ENCODE measurements at regions not wholly inside any gene's neighbourhood (a gene's known extent, or its start where the extent isn't known, plus 50 kb on each side); places are given as distances from the start of the nearest gene placed in this dataset.

DNA sequence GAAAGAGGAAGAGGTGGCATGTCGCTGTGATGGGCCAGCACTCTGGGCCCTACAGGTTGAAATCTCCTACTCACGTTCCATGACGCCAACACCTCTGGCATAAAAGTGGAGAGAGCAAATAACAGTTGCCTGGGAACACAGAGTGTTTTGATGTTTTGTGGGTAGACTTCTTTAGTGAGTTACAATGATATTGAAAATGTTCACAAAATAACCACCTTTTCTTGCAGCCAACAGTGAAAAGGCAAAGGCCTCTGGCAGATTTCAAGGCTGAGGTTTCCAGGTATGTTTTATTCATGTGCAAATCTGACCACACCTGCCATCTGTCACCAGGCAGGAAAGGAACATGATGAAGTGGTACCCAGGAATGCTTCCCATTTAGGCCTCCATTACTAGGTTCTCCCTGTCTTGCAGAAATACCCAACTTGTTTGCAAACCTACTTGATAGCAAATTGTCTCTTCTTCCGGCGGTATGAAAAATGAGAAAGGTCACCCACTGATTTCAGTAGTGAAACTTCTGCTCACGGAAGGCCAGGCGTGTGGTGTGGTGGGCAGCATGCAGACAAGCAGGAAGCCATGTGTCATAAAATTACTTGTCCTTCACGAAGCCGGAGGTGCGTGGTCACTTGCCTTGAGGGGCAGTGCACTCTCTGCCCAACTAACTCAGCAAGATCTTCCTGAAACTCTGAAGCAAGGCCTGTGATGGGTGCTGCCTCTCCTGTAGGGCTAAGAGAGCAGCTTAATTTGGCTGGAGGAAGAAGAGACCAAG is 299.1 kb upstream of the PRDM1 start:
- no peak for DNase-seq

DNA sequence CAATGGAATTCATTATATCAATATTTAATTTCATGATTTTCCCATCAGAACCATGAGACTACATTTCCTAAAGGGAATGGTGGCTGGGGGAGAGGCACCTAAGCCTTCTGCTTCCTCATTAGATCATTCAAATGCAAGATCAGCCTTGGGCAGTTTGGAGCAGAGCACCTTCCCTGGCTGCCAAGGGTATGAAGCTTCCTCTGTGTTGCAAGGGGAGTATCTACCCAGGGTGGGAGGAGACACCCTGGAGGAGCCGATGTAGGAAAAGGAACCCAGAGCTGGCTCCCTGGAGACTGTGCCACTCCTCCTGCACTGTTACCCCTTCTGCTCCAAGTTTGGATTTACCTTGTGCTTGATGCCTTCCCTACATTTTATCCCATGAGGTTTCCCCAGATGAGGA is 299.7 kb upstream of the PRDM1 start:
- DNase-seq, result no peak

GRCh38 chr6:105785066-105785811 is 300.9 kb upstream of the PRDM1 start:
- DNase-seq, result no peak

GRCh38 chr6:105784179-105784578 is 302.0 kb upstream of the PRDM1 start:
- DNase-seq, result no peak

DNA sequence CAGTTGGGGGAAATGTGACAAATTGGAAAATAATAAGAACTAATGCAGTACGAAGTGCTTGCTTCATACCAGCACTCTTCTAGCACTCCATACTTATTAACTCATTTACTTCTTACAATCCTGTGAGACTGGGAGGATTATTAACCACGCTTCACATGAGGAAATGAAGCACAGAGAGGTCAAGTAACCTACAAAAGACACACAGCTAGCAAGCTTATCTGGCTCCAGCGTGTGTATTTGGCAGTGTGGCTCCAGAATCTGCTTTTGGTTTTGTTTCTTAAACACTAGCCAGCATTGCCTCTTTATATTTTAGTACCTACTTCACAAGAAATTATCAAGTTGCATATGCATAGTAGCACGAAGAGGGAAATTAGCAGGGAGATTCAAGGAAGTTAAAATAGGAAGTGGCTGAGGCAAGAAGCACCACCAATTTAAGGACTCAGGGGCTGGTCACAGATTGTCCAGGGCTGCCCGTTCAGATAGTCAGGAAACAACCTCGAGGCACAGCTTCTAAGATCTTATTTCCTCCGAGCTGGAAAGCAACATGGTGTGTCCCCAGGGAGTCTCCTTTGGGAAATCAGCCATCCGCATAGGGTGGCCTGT is 302.7 kb upstream of the PRDM1 start:
- no peak for DNase-seq

GRCh38 chr6:105781915-105782314 is 304.2 kb upstream of the PRDM1 start:
- no peak for DNase-seq

DNA sequence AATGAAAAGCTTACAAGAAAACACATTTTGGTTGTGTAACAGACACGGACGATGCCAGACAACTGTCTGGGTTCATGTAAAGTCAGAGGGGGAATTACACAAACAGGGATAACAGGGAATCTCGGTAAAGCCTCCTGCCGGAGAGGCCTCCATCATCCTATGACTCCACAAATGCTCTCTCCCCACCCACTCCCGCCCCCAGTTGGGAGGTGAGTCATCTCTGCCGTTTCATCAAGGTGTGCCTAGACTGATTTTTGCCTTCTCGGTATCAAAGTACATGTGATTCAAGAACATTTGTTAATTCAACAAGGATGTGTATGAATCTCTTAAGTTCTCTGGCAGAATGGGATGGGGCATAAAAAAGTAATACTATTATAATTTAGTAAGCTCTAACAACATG is 304.9 kb upstream of the PRDM1 start:
- DNase-seq, result no peak

DNA sequence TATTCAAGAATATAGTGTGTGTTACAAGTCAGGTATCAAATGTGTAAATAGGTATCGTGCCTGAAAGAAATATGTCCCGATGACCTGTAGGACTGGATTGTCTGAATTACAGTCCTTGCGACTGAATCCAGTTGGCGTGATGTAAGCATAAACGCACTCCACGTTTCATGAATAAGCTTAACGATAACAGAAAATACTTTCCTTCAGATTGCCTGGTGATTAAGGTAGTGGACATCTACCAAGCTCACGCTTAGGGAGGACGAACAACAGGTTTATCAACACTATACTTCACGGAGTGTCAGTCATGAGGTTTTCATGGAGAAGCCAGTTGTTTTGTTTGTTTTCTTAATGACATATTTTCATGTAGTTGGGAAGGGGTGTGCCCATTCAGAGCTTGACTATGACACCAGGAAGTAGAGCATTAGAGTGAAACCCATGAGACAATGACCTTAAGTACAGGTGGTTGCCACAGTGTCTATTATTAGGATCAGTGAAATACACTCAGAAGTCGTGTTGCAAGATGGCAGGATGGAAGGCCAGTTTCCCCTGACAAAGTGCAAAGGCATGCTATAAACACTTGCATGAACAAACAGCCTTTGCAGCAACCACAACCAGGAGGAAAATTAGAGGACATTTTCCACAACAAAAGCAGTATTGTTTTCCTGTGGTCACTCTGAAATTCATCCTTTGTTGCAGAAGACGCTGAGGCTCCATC is 305.8 kb upstream of the PRDM1 start:
- no peak for DNase-seq

DNA sequence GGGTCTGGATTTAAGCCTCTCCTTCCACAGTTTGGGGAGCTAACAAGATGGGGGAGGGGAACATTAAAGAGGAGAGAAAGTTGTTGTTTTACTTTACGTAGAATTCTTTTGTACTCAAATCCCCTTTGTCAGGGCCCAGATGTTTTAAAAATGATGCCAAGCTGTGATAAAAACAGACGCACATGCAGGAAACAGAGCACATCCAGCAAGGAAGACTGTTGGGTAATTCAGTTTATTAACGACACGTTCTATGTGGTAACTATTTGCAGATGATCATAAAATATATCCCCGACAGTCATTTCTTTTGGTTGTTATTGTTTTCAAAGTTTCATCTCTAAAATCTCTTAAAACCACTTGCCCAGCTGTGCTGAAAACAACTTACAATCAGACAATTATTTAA is 307.0 kb upstream of the PRDM1 start:
- no peak for DNase-seq

DNA sequence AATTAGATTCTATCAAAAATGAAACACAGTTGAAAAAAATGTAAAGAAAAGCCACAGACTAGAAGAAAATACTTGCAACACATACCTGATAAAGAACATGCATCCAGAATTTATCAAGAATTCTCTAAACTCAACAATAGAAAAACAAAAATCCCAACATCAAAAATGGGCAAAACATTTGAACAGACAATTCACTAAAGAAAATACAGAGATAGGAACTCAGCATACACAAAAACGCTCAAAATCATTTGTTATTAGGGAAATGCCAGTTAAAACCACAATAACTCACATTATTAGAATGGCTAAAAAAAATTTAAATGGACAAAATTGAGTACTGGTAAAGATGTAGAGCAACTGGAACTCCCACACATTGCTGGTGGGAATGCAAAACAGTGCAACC is 311.0 kb upstream of the PRDM1 start:
- no peak for DNase-seq

GRCh38 chr6:105774247-105774646 is 311.9 kb upstream of the PRDM1 start:
- no peak for DNase-seq

DNA sequence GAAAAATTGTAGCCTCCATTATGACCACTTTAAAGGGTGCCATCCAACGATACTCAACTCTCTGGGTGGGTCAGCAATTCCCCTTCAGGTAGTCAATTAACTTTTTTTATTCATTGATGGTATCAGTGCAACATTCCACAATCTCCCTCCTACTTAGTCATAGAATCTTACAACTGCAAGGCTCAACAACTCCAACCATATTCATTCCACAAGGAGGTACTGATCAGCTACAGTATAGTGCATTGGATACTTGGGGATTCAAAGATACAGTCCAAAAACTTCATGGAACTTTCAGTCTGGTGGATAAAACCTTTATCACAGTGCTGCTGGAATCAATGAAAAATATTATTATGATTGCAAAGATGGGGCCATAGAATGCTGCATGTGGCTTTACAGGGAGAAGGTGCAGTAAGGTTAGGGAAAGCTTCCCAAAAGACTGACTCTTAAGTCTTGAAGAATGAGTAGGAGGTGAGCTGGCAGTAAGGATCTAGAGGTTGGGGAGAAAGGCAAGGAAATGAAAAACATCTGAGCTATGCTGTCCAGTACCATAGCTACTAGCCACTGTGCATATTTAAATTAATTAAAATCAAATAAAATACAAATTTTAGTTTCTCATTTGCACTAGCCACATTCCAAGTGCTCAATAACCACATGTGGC is 314.7 kb upstream of the PRDM1 start:
- no peak for DNase-seq

DNA sequence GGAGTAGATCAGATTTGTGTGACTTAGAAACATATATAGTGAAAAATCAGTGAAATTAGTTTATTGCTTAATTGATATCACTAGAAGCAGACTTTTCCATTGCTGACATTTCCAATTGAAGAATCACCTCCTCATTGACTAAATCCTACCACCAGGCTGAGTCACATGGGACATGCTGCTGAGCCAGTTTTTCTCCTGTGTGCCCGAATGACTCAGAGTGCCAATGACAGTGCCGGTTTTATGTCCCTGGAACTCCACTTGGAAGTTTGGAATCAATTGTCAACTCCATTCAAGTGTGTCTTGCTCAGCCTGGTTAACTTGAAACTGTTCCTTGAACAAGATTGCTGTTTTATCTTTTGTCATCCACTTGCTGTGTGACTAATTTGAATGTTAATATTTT is 316.1 kb upstream of the PRDM1 start:
- DNase-seq, result no peak

GRCh38 chr6:105769197-105769596 is 316.9 kb upstream of the PRDM1 start:
- no peak for DNase-seq

GRCh38 chr6:105767541-105767940 is 318.6 kb upstream of the PRDM1 start:
- DNase-seq, result no peak

- no peak for DNase-seq
Observed at GRCh38 chr6:105765239-105765638, 320.9 kb upstream of the PRDM1 start.

- DNase-seq, result no peak
Observed at GRCh38 chr6:105764315-105764714, 321.8 kb upstream of the PRDM1 start.

GRCh38 chr6:105763866-105764265 is 322.3 kb upstream of the PRDM1 start:
- DNase-seq, result no peak

GRCh38 chr6:105760746-105761145 is 325.4 kb upstream of the PRDM1 start:
- no peak for DNase-seq

DNA sequence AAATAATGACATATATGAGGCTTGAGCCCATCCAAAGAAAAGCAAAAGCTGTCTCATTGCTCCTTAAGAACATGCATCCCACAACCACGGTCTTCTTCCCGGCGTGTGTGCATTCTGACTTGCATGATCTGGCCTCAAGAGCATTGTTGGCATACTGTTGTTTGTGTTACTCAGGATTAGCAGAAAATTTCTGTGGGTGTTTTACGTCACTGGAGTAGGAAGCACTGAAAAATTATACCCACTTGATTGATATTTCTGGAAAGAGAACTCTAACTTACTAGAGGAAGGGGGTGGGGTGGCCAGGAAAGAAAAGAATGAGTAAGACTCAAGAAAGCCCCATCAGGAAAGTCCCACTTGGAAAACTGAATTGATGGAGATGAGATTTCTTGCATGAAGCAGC is 326.2 kb upstream of the PRDM1 start:
- DNase-seq, result no peak

DNA sequence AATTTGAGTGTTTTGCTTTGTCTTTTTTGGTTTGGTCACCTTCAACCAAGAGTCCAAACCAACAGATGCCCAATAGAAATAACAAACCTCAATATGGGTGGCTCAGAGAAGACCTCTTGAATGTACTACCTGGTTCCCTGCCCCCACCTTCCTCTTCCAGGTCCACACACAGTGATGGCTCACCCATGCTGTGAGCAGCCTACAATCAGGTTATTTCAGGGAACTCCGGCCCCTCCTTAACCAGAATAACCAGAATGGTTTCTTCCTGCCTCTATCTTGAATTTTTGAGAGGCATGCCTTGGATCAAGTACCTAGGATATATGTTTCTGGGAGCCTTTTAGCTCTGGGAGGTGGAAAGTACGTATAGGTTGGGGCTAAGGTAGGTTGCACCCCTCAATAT is 327.1 kb upstream of the PRDM1 start:
- no peak for DNase-seq

DNA sequence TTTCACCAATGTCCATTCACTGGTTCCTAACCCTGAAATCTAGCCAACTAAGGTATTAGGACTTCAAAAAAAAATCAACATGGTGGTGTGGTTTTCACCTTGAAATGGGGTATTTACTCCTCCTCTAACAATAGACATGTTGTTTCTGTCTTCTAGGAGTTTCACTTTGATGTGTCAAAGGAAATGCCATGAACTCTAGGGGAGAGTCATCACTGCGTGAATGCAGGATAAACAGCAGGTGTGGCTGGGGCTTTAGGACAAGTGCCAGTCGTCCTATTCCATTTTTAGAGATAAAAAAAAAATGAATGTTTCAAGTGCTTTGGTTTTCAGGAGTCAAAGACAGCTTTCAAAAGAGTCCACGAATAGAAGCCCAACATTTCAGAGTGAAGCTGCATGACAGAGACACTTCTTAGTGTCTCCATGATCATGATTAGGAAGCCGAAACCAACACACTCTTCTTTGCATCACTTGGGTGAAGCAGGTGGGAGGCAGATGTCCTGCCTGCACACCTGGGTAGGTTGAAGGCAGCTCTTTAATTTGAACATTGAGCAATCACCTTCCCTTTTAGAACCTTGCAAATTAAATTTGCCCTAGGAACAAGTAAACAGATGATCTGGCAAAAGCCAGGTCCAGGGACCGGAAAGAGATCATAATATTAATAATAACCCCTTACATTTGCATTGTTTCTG is 328.5 kb upstream of the PRDM1 start:
- DNase-seq, result no peak

Data from activated CD8-positive, alpha-beta memory T cell treated with anti-CD3 and anti-CD28 coated beads, Interleukin-2, amount 50 U/mL, for 48 hours (primary cell).